SW 1271 (cell line): ENCODE measurements at regions not wholly inside any gene's neighbourhood (a gene's known extent, or its start where the extent isn't known, plus 50 kb on each side); places are given as distances from the start of the nearest gene placed in this dataset.

Experiments used
- DNase-seq, 2 experiments: peaks; one replicate each; lab custom pipeline; 2025; lab: John Stamatoyannopoulos, UW

- DNase-seq = no peak
Measured at GRCh38 chrX:20522420-20522819, 255.7 kb upstream of the RPS6KA3 start.

- DNase-seq = no peak
Measured at GRCh38 chrX:20521222-20521621, 254.5 kb upstream of the RPS6KA3 start.

GRCh38 chrX:20519826-20520225, 253.1 kb upstream of the RPS6KA3 start:
- DNase-seq = no peak

GRCh38 chrX:20519146-20519545, 252.4 kb upstream of the RPS6KA3 start:
- no peak for DNase-seq

GRCh38 chrX:20517565-20517964, 250.9 kb upstream of the RPS6KA3 start:
- no peak for DNase-seq

GRCh38 chrX:20515841-20516461, 249.2 kb upstream of the RPS6KA3 start:
- DNase-seq = peak; percentile 1 to 68

GRCh38 chrX:20514358-20514757, 247.6 kb upstream of the RPS6KA3 start:
- peak; percentile 5 to 49 for DNase-seq

- DNase-seq = no peak
Measured at GRCh38 chrX:20513185-20513584, 246.5 kb upstream of the RPS6KA3 start.

GRCh38 chrX:20511792-20512191, 245.1 kb upstream of the RPS6KA3 start:
- DNase-seq = no peak

GRCh38 chrX:20507901-20508620, 241.4 kb upstream of the RPS6KA3 start:
- DNase-seq = no peak

GRCh38 chrX:20506739-20507138, 240.0 kb upstream of the RPS6KA3 start:
- DNase-seq = no peak

GRCh38 chrX:20500949-20501348, 234.2 kb upstream of the RPS6KA3 start:
- DNase-seq = no peak

GRCh38 chrX:20500171-20500865, 233.6 kb upstream of the RPS6KA3 start:
- no peak for DNase-seq

GRCh38 chrX:20499763-20500162, 233.1 kb upstream of the RPS6KA3 start:
- DNase-seq = no peak

- DNase-seq = no peak
Measured at GRCh38 chrX:20498851-20499635, 232.3 kb upstream of the RPS6KA3 start.

GRCh38 chrX:20495575-20495974, 228.9 kb upstream of the RPS6KA3 start:
- DNase-seq = no peak

GRCh38 chrX:20488473-20488872, 221.8 kb upstream of the RPS6KA3 start:
- DNase-seq = no peak

GRCh38 chrX:20487227-20487626, 220.5 kb upstream of the RPS6KA3 start:
- no peak for DNase-seq

GRCh38 chrX:20481632-20482031, 214.9 kb upstream of the RPS6KA3 start:
- no peak for DNase-seq

GRCh38 chrX:20479896-20480295, 213.2 kb upstream of the RPS6KA3 start:
- DNase-seq = no peak

- no peak for DNase-seq
Measured at GRCh38 chrX:20479048-20479447, 212.3 kb upstream of the RPS6KA3 start.

GRCh38 chrX:20477836-20478524, 211.3 kb upstream of the RPS6KA3 start:
- DNase-seq = no peak
